AG04449 (cell line): ENCODE measurements at regions not wholly inside any gene's neighbourhood (a gene's known extent, or its start where the extent isn't known, plus 50 kb on each side); places are given as distances from the start of the nearest gene placed in this dataset.

Experiments used
- CTCF ChIA-PET: fragments of 350-600 bp; formaldehyde crosslinking; extraction: SDS; loops from one replicate; lab custom pipeline; 2021; ENCODE audit warnings: antibody characterized with exemption; lab: Yijun Ruan, JAX
- POLR2A ChIA-PET: fragments of 400-600, 350-600 bp; formaldehyde crosslinking; extraction: SDS; loops from one replicate; lab custom pipeline; 2020; ENCODE audit warnings: antibody characterized with exemption, inconsistent platforms; lab: Yijun Ruan, JAX
- DNase-seq: peaks from one replicate; pipeline ENCODE4 v3.0.0-alpha.2; 2010; ENCODE audit warnings: low read depth, low spot score
- H3K4me3 ChIP-seq: 2 replicates; pipeline ENCODE4 v1.5.1; 2011; ENCODE audit warnings: low read depth, mild to moderate bottlenecking, control low read depth, low read length
- TF ChIP-seq, protein P1 (sequence below): IDR thresholded peaks from one replicate; pipeline ENCODE4 v1.5.1; 2011; ENCODE audit warnings: mild to moderate bottlenecking, moderate library complexity, low read length, control low read depth, inconsistent platforms; ENCODE audit not compliant: insufficient read depth; ENCODE audit errors: missing control alignments

DNA sequence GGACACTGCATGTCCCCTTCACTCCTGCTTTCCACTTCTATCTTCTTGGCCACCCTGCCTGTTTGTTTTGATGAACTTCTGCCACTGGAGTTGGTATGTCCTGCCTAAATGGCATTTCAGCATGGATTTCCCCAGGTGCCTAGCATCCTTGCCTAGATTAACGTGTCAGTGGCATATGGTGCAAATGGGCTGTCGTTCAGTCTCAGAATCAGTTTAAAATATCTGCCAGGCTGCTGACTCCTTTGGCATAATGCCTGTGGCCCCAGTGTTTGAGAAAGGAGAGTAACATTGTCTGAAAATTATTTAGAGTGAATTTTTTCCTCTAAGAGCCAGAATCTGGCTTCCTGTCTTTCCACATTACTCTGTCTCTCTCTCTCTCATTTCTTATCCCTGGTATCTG lies 64.9 kb upstream of the BARHL2 start:
- DNase-seq: no peak
- TF ChIP-seq, protein P1, sequence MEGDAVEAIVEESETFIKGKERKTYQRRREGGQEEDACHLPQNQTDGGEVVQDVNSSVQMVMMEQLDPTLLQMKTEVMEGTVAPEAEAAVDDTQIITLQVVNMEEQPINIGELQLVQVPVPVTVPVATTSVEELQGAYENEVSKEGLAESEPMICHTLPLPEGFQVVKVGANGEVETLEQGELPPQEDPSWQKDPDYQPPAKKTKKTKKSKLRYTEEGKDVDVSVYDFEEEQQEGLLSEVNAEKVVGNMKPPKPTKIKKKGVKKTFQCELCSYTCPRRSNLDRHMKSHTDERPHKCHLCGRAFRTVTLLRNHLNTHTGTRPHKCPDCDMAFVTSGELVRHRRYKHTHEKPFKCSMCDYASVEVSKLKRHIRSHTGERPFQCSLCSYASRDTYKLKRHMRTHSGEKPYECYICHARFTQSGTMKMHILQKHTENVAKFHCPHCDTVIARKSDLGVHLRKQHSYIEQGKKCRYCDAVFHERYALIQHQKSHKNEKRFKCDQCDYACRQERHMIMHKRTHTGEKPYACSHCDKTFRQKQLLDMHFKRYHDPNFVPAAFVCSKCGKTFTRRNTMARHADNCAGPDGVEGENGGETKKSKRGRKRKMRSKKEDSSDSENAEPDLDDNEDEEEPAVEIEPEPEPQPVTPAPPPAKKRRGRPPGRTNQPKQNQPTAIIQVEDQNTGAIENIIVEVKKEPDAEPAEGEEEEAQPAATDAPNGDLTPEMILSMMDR: no peak
- CTCF ChIA-PET: no interaction called here
- H3K4me3 ChIP-seq: no peak overlapping the region
- POLR2A ChIA-PET: no interaction called here

DNA sequence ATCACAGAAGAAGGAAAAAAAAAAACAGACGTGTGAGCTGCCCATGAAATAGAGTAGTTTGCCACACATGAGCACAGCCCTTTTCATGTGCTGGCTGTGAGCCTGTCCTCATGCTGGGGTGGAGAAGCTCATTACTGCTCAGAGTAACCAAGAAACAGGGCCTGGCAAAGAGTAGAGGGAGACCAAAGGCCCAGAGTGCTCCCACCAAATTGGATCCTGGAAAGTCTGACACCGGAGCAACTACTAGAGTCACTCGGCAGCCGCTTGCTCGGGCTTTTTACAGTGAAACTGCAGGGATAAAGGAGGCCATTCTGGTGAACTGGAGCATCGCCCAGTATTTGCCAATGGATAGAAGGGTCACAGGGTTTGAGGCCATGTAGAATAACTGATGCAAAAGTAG lies 64.4 kb upstream of the BARHL2 start:
- CTCF ChIA-PET: no interaction called here
- no peak for DNase-seq
- TF ChIP-seq, protein P1: no peak
- no peak overlapping the region for H3K4me3 ChIP-seq
- POLR2A ChIA-PET: no interaction called here

DNA sequence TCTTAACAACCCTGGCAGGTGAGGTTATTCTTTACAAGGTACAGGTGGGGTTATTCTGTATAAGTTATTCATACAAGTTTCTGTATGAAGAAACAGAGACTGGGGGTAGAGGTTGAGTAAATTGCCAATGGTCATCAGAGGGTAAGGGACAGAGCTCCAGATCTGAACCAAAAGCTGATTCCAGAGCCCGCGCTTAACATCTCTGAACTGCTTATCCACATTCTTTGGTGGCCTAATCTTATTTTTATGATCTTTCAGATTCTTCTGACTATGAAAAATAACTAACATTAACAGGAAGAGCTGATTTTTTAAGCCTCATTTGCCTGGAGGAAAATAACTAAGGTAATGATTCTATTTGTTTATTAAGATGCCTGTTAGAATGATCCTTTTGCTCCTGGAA lies 63.9 kb upstream of the BARHL2 start:
- ChIA-PET POLR2A (no interaction called here), CTCF (no interaction called here)
- DNase-seq: no peak
- TF ChIP-seq, protein P1: no peak
- H3K4me3 ChIP-seq: no peak overlapping the region

DNA sequence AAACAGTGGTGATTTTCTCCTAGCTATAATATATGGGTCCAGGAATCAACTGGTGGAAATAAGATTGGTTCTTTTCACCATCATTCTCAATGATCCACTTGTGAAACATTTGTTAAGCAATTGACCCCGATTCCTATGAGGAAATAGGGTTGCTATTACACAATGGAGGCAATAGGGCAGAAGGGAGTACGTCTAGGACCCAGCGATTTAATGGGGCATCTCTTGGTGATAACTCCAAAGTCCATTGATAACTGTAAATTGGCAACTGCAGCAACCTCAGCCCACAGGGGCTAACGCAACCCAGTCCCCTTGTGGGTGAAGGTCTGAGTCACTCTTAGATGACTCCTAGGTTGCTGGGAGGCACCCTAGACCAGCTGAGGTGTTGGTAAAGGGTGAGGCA lies 62.5 kb upstream of the BARHL2 start:
- no peak overlapping the region for H3K4me3 ChIP-seq
- TF ChIP-seq, protein P1: no peak
- ChIA-PET CTCF (no interaction called here), POLR2A (no interaction called here)
- DNase-seq: no peak

DNA sequence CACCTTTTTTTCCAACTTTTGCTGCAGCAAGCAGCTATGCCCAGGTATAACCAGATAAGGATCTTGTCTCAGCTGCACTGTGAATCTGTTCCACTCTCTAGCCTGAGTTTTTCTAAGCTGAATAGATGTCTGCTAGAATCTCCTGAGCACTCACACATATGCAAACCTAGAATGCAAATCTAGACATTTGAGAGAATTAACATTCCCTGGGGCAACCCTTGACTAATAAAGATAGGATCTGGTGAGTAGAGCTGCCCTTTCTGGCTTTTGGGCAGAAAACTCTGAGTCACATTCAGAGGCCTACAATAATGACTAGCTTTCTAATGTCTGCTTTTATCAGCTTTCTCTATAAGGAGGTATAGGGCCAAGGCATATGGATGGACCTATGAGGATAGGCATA lies 61.4 kb upstream of the BARHL2 start:
- POLR2A ChIA-PET: no interaction called here

DNA sequence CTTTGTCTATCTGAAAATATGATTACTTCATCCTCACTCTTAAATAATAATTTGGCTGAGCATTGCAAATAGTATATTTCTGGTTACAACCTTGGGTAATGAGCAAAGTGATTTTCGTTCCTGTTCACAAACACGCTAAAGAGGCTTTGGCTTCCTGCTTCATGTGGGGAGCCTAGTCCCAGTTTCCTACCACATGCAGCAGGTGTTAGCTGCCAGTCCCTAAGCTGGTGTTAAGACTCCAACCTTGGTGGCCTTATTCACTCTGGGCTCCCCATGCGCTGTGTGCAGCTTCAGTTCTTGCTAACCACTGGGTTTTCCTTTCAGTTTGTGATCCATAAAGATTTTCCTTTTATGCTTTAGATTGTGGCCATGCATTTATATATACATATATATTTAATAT lies 56.7 kb upstream of the BARHL2 start:
- ChIA-PET CTCF (no interaction called here), POLR2A (no interaction called here)
- no peak overlapping the region for H3K4me3 ChIP-seq
- no peak for DNase-seq
- TF ChIP-seq, protein P1: no peak

More for the DNA sequence above, 61.4 kb upstream of the BARHL2 start:
- CTCF ChIA-PET: no interaction called here
- no peak for DNase-seq
- no peak overlapping the region for H3K4me3 ChIP-seq
- TF ChIP-seq, protein P1: no peak
